NCI-H748 treated with DMSO at 0.1 percent for 48 hours (cell line): ENCODE measurements at regions not wholly inside any gene's neighbourhood (a gene's known extent, or its start where the extent isn't known, plus 50 kb on each side); places are given as distances from the start of the nearest gene placed in this dataset.
A peak's percentile ranks its signal among the peaks of the same experiment; 100 is the strongest.

Source experiments
- DNase-seq: peaks from one replicate; lab custom pipeline; 2025; lab: John Stamatoyannopoulos, UW

DNA sequence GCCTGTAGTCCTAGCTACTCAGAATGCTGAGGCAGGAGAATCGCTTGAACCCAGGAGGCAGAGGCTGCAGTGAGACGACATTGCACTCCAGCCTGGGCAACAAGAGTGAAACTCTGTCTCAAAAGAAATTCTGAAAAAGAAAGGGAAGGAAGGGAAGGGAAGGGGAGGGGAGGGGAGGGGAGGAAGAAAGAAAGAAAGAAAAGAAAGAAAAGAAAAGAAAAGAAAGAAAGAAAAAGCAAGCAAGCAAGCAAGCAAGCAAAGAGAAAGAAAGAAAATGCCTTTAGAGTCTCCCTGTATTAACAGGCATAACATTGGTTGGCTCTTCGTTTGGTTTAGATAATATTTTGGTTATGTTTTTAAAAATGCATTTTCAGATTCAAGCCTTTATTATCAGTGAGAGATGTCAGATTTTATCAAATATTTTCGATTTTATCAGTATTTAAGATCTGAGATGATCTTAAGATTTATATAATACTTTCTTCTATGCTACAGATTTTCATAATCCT is 281.1 kb downstream of the NPIPA8 start:
- DNase-seq: no peak

DNA sequence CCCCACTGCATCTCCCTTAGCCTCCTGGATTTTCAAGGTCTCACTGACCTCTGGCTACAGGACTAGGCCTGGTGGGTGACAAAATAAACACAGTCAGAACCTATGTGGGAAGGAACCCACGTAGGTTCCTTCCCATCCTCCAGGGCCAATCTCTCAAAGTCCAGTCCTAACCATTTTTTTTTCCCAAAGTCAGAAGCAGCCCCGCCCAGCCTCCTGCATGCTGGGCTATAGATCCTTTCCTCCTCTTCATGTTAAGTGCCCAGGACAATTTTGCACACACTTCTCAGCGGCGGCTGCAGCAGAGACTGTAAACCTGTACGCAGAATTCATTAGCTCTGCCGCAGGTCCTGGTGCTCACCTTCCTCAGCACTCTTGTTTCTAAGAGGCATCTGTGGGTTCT is 285.8 kb downstream of the NPIPA8 start:
- no peak for DNase-seq

DNA sequence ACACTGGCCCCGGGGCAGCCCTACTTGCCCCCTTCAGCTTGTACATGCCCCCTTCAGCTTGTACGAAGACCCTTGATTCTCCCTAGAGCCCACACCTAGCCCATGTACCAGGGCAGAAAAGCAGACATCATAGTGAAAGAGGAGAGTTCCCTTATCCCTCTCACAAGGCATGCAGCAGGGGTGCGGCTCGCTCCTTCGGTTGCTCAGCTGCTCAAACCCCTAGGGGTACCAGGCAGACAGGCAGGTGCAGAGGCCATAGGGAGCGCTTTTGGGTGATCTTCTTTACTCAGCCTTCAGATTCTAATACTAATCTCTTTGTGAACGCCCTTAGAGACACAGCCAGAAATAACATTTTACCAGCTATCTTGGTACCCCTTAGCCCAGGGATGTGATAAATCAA is 286.3 kb downstream of the NPIPA8 start:
- no peak for DNase-seq

DNA sequence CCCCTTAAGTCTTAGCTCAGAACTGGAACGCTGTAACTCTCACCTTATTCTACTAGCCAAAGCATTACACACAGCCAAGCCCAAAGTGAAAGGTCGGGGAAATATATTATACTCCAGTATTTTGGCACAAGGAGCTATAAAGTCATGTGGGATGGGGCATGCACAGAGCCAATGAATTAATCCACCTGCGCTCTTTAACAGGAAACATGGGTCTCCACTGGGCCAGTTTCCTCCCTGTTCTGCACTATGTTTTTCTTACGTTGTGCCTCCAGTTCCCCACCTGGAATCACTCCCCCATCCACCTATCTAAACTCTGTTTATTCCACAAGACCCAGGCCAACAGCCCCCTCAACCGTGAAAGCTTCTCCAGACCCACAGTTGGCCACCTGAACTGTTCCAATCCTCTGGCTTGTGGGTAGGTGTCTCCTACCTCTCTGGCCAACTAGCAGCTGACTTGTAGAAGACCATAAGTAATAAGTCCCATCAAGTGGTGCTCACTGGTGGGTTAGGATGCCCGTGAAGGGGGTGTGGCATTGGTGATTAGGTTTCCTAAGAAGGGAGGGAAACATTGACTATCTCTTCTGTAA is 286.9 kb downstream of the NPIPA8 start:
- DNase-seq: no peak

DNA sequence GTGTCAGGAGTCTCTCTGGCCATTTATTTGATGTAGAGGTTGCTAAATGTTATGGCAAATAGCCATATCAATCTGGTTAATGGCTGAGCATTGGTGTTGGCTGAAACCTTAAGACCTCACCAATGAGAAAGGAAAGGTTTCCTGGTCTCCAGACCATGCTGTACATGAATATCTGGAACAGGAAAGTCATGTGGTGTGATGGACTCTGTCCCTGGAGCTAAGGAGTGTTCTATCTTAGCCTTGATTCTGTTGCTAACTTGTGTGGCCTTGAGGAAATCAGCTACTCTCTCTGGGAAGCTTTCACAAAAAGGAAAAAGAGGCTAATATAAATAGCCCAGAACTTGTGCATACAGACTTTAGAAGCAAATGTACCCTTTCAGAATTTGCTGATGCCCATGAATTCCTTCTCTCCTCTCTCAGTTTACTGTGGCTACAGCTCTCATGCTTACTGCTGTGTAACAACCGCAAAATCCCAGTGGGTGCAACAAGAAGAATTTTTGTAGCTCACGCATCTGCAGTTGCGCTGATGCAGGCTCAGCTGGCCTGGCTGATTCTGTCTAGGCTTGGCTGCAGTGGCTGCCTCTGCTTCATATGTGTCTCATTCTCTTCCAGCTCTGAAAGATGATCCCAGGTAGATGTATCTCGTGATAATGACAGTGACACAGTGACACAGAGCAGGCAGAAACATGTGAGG is 287.5 kb downstream of the NPIPA8 start:
- no peak for DNase-seq

DNA sequence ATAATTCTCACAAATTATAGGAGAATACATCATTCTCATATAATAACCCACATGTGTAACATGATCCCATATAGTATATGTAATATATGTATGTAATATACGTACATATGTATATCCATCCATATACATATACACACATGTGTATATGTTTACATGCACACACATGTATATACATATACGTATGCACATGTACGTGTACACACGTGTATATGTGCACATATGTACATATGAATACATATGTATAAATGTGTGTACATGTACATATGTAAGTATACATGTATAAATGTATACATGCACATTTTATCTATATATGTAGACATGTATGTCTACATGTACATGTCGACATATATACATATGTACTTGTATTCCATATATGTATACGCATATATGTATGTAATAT is 288.8 kb downstream of the NPIPA8 start:
- DNase-seq: no peak

DNA sequence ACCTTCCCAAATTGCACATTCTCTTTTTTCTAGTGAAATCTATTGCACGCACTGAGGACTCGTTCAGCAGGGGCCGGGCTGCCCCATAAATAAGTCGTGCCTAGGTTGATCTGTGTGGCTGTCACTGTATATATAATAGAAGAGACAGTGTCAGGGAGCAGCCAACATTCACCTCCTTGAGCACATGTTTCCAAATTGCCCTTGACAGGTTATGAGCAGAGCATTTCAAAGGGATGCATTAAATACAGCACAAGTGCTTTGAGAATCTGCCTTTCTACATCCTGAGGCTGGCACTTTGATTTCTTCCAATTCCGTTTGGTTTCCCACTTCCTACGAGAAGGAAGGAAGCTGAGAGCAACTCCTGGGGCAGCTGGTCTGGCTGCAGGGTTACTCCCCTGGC is 291.2 kb downstream of the NPIPA8 start:
- no peak for DNase-seq

DNA sequence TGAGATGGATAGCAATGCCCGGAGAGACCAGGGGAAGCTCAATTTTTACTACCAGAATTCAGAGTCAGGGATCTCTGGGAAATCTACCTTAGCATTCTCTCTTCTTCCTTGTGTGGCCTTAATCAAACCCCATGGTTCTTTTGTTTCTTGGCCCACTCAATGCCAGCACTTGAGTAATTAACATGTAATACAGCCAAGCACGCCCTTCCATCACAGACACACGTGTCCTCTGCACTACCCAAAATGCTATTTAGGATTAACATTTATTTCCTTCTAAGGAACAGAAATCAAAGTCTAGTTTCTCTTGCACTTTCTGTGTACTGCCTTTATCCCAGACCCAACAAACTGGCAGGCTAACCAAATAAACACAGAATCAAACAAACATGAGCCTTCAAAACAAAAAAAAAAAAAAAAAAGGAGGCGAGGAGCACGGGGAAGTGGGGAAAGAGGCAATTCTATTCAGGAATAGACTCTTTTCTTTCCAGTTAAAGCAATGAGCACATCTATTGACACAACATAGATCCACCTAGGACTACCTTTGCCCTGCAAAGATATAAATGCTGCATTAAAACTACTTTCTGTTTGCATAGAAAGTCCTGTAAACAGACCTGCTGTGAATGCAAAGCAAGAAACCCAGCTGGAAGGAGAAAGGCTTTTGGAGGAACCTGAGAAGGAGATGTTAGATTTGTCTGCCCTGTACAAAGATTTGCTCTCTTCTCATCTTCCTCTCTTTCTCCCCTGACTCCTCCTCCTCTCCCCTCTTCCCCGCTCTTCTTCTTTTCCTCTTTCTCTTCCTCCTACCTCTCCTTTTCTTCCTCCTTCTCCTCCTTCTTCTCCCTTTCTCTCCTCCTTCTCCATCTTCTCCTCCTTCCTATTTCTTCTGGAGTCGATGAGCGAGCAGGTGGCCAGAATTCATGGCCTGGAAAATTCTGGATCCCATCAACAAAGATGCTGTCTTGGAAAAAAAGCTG is 294.4 kb downstream of the NPIPA8 start:
- peak; percentile 9 for DNase-seq

DNA sequence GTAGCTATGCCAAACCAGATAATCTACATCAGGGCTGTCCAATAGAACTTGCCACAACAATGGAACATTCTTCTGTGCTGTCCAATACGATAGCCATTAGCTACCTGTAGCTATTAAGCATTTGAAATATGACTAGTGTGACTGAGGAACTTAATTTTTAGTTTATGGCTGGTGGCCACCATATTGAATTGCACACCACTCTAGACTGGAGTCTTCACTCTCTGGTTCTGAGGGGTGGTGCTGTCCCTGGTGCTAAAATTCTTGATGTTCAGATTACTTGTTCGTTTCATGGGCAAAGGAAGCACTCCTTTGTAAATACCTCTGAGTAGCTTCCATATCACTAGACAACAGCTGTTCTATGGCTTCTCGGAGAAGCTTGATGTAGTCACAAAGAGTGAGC is 296.6 kb downstream of the NPIPA8 start:
- no peak for DNase-seq

DNA sequence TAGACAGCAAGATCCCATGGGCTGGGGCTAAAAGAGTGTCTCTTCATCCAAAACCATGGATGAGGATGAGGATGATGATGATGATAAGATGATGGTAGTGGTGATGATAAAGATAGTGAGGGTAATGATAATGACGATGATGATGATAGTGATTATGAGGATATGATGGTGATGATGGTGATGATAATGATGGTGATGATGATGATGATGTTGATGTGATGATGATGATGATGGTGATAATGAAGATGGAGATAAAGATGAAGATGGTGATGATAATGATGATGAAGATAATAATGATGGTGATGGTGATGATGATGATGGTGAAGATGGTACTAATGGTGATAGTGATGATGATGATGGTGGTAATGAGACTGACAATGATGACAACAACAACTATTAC is 299.5 kb downstream of the NPIPA8 start:
- DNase-seq: no peak

DNA sequence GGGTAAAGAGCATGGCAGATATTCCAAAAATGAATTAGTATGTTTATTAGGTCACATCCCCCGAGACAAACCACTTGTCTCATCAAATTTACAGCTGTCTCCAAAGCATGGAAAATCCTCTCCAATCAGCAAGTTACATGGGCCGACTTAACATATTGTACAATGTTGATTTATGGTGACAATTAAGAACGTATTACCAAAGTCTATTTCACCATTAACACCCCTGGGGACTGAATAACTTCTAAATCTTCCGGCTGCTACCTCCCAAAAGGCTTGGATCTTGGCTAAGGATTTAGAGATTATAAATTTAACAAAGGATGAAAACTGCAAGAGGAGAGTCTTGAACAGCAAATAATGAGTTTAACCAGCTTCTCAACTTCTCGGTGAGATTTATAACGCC is 311.9 kb downstream of the NPIPA8 start:
- no peak for DNase-seq

DNA sequence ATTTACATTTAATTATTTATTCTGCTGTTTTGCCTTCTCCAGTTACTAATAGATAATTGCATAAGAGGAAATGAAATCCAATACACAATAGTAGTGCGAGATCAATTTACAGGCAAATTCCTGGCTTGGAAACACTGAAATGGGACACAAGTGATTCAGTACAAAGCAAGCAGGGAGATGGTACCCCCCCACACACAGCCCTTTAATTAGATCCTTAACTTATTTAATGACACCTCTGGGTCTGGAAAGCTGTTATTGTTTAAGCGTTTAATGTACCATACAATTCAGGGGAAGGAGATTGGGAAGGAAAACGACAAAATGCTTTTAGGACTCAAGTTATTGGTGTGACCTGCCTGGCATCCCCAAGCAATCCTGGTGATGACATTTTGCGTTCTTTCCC is 318.2 kb downstream of the NPIPA8 start:
- DNase-seq: no peak

DNA sequence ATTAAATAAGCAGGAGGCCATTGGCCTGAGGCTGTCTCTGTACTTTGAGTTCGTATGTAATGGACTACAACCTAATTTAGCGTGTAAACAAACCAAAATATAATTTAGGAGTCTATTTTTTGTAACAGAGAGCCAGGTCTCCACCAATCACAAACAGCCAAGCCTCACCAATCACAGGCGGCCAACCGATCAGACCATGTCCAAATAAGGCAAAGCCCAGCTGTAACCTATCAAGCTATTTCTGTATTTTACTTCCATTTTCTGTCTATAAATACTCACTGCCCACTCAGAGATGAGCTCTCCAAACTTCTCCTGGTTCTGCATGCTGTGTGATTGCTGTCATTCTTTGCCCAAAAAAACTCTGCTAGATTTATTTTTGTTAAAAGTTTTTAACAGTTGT is 322.7 kb downstream of the NPIPA8 start:
- DNase-seq: no peak

DNA sequence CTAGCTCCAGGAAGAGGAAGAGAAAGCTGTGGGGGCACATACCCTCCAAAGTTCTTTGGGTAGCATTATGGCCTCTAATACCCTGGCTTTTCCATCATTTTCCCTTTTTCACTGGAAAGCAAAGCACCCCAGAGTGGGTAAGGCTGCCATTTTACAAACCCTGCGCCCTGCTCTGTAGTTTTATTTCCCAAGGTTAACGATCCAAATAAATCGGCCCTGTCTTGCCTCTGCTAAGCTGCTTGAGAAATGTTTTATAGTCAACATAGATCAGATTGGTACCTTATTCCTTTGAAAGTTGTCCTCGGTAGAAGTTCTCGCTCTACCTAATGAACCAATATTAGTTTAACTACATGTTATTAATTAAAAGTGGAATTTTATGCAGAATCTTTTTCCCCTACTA is 328.2 kb downstream of the NPIPA8 start:
- no peak for DNase-seq

DNA sequence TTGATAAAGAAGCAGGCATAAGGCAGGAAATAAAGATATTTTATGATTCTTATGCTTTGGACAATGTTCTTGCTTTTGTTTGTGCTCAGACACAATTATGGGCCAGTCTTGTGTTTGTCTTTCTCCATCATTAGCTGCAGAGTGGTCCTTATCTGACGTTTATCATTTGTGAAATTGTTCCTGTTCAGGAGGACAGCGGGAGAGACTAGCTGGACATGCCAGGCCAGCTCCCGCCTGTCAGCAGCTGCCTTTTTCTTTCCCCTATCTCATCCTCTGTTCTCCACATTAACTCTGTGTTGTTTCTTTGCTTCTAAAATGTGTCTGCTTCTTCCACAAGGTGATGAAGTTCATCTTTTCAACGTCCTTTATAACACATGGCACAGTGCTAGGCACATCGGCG is 333.5 kb downstream of the NPIPA8 start:
- no peak for DNase-seq

DNA sequence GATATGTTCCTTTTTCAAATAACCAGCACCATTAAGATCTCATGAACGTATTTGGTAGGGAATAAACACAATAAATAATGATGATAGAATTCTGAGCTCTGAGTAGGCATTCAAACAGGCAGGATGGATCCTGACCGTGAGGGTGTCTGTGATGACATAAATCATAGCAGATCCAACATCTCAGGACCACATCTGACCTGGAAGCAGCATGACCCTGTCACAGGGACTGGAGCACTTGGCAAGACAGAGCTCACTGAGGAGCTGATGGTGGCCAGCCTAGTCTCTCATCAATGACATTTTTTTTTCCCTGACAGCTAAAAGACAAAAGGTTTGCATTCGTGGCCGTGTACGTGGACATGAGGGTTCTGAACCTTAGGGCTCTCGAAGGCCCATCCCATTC is 337.5 kb downstream of the NPIPA8 start:
- DNase-seq: no peak

DNA sequence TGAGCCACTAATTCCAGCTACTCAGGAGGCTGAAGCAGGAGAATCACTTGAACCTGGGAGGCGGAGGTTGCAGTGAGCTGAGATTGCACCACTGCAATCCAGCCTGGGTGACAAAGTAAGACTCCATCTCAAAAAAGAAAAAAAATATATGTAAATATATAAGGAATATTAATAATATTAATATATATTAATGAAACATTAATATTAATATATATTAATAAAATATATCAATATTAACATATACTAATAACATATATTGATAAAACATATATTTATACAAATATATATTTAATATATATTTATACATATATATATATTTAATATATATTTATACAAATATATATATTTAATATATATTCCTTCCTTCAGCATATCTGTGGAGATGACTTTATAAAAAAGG is 338.0 kb downstream of the NPIPA8 start:
- DNase-seq: no peak

DNA sequence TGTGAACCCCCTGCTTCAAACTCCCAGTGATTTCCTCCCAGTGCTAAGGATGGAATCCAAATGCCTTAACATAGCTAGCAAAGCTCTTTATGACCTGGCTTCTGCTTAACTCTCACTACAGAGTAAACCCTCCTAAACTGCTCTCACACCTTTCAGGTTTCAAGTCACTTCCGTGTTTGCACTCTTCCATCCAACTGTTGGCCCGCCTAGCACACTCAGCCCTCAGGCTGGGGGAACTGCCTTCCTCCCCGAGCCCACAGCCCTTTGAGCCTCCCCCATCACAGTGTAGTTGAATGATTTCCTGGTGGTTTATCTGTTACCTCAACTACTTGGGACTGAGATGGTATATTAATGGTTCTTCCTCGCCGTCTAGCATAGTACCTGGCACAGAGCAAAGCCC is 342.5 kb downstream of the NPIPA8 start:
- no peak for DNase-seq

DNA sequence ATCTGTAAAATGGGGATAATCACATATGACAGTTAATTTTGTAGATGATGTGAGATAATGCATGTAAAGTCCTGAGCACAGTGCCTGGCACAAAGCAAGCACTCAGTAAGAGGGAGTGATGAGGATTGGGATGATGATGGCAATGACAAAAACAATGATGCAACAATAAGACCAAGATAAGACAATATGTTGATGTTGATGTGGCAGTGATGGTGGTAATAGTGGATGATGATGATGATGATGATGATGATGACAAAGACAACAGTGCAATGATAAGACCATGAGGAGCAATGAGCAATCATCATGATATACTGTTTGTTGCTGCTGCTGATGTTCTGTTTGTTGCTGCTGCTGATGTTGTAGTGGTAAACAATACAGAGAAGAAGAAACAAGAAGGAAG is 344.1 kb downstream of the NPIPA8 start:
- no peak for DNase-seq

DNA sequence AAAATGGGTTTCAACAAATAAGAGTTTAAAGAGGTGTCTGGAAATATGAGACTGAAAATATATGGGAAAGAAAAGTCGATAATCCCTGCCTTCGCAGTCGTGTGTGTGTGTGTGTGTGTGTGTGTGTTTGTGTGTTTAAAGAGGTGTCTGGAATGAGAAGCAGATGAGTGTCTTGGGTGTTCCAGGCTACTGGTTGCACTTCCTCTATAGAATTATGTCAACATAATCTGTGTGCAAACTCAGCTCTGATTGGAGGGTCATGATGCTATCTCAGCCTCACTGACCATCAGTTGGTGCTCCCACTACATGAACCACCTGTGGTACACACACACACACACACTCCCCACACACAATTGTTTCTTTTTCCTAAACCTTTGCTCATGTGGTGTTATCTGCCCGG is 347.3 kb downstream of the NPIPA8 start:
- no peak for DNase-seq

DNA sequence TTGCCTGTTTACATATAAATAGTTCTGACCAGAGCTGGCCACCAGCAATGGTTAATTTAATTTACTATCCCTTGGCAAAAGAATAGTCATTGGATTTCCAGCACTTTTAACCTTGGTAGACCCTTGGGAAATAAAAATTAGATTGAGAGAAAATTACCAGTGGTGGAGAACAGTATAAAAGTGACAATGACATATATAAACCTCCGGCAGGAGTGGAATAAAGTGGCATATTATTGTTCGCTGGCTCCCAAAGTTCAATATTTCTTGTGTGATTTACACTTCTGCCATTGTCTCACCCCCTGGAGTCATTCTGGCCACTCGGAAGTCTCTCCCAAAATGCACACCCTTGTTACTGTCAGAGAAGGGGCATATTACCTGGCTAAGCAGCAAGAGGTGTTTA is 347.7 kb downstream of the NPIPA8 start:
- DNase-seq: no peak

DNA sequence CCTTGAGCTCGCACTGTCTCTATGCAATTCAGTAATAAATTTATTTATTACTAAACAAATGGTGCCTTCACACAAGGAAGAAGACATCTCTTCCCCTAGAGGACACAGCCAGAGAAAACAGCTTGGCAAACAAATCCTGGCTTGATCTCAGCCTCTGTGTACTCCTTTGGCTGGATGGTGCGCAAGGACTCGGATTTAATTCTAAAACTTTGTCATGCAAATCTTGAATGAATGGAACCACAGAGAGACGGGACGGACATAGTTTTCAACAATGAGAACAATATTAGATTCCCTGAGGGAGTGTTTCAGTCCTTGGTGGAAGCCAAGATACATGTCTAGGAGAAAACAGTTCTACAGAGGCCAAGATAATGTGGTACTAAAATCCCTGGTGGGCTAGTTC is 349.5 kb downstream of the NPIPA8 start:
- no peak for DNase-seq

DNA sequence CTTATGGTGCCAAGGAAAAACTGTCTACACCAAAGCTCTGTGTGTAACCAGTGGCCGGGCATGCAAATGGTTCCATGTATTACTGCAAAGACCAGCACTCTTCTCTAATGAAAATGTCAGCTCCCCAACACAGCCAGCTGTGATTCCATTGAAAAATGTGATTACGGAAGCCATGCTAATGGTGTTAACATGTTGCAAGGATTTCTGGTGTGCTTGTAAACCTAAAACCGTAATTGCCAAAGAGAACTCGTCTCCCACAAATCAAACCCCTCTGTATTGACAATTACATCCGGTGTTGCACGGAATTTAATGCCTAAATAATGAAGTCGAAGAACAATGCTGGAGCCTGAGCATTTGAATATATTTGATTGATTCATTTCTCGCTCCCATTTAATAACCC is 351.7 kb downstream of the NPIPA8 start:
- no peak for DNase-seq
